GM18868 (cell line): ENCODE measurements at regions not wholly inside any gene's neighbourhood (a gene's known extent, or its start where the extent isn't known, plus 50 kb on each side); places are given as distances from the start of the nearest gene placed in this dataset.

Experiments used
- ATAC-seq: cut with Tn5 transposase; IDR thresholded peaks from one replicate; pipeline ENCODE4 v1.9.1; 2021; ENCODE audit warnings: mild to moderate bottlenecking, moderate library complexity; ENCODE audit not compliant: unreplicated experiment

DNA sequence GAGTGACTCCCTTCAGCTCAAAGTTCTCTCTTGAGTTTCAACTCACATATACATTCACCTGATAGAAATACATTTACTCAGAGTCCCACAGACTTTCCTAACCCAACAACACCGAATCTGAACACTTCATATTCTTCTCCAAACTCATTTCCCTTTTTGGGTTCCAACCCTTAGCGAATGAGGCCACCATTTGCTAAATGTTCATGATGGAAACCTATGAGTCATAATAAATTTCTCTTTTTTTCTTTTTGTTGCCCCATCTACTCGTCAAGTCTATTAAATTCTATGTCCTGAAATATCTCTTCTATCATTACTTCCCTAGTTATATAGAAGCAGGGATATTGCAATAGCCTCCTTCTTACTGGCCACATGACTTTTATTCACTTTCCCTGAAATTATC is 100.1 kb downstream of the HLX start:
- ATAC-seq = no peak

DNA sequence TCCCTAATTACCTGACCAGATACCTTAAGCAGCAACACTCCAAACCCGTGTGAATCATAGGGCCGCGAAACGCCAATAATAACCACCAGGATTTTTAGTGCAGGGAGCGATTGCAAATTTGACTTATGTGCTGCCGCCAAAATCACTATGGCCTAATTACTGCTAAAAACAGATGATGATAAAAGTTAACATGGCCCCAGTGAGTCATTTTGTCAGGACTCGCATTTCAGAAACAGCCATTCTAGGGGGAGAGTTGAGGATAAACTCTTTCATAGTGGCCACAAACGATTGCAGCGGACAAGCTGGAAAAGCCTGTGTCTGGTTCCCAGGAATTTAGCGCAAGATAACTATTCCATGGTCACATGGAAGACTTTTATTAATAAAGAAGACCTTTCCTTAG is 103.4 kb downstream of the HLX start:
- no peak for ATAC-seq

DNA sequence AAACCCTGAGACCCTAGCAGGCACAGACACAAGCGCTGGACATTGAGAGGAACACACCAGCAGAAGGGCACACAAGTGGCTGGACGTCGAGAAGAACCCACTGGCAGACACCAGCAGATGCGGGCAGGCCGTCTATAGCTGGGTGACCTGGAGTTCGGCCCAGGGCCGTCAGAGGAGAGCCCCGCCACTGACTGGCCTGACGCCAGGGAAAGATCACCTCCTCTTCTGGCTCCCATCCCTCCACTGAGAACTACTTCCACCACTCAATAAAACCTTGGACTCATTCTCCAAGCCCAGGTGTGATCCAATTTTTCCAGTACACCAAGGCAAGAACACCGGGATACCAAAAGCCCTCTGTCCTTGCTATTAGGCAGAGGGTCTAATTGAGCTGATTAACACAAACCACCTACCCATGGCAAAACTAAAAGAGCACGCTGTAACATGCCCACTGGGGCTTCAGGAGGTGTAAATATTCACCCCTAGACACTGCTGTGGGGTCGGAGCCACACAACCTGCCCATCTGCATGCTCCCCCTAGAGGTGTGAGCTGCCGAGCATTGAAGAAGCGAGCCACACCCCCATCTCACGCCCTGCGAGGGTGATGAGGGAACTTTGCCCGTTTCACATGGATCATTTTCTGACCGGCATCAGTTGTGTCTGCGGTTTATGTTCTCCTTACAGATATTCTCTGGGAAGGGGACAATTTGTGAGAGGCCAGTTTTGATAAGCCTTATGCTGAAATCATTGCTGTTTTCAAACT is 104.8 kb downstream of the HLX start:
- ATAC-seq = no peak

- ATAC-seq = no peak
These were observed 111.4 kb downstream of the HLX start for GRCh38 chr1:220990427-220991339.

GRCh38 chr1:220991506-220991905 is 112.3 kb downstream of the HLX start:
- no peak for ATAC-seq

DNA sequence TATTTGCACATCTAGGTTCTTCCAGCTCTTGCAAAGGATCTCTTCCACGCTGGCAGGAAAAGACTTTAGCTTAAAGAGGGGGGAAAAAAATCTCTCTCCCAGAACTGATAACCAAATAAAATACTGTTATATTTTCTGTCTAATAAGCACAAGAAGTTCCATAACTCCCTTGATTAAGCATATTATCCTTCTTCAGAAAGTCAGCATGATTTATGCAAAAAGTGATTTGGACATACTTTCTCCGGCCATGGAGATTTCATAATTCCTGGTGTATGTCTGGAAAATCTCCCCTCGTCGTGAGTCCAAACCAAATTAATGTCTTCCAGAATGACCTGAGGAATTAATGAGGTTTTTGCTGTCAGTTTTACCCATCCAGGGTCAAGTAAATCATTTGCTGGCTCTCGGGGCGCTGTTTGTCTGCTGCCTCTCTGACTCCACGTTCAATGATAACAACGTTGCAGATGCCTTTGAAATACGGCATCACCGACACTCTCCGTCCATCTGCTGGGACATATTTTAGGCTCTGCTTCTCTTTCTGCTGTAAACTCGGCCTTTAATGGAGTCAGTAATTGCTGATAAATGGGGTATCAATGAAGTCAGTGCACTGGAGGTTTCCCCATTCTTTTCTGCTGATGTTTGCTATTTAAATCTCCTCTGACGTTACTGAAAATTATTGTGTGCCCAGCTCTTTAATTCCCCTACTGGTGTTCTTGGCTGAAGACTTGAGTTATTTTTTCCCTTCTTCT is 112.9 kb downstream of the HLX start:
- no peak for ATAC-seq

- no peak for ATAC-seq
These were observed 113.4 kb downstream of the HLX start for GRCh38 chr1:220992705-220993052.

GRCh38 chr1:220994671-220995070 is 115.4 kb downstream of the HLX start:
- ATAC-seq = no peak

- ATAC-seq = no peak
These were observed 118.5 kb downstream of the HLX start for GRCh38 chr1:220997791-220998190.

DNA sequence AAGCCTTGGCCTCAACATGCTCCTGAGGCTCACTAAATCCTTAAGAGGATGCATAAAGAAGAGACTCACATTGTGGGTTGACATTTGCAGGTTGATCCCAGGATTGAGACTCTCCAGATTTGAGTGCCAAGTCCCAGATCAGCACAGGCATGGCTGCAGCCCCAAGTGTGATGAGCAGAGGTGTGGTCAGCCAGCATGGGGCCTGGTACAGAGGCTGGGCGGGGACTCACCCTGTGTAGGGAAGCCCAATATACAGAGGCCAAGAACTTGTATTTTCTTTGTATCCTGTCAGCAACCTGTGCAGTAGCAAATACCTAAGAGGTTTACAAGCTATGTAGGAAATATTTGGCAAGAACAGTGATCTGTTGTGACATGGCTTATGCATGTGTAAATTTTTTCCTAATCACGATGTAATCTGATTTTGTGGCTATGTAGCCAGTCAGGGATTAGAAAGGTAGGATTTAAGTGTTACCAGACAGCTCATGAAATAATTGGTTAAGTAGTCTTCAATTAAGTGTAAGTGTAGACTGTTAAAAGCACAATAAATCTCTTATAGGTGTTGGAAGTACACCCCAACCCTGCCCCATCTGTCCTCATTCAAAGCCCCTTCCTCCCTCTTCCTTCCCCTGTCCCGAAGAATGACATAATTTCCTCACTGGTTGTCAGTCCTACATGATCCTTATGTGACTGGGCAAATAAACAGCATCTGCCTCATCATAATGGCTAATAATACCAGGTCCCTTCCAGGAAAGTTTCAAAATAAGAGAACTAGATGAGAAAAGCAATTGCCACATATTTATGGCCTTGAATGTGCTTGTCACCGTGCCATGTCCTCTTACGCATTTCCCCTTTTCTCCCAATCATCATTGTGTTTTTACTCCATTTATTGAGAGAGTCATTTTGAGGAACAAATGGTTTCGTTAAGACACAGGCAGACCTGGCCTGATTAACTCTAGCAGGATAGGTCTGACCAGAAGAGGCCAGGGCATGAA is 120.9 kb downstream of the HLX start:
- no peak for ATAC-seq

GRCh38 chr1:221001167-221001566 is 121.9 kb downstream of the HLX start:
- ATAC-seq = no peak

GRCh38 chr1:221002601-221003000 is 123.4 kb downstream of the HLX start:
- ATAC-seq = no peak

DNA sequence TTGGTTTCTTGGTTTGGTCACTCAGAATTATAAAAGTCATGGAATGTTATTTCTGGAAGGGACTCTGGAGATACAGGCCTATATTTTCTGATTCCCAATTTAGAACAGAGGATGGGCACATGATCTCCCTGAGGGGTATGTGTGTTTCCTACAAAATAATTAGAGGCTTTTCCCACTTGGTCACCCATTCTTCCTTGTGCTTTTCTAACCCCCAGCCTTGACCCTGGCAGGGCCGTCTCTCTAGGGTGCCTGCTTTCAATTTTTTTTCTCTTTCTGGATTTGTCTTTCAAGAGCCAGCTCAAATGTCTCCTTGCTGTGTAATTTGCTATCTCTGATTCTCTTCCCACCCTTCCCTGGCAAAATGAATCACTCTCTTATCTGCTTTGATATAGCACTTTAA is 131.9 kb downstream of the HLX start:
- ATAC-seq = no peak

DNA sequence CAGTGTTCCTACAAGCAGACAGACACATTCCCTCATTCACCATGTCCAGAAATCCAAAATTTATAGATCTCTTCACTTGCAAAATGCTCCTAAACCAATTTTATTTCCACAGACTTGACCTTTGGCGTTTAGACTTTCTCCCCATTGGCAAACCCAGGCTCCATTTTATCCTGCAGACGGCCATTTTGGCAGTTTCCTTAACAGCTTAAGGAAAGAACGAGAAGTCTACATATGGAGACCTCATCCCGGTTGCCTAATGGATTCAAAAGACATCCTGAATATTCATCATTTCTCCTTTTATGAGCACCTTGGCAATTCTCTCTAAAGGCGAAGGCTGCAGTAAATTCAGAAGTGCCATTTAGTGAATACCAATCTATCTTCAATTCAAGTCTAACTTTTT is 132.9 kb downstream of the HLX start:
- ATAC-seq = no peak

- ATAC-seq = no peak
These were observed 134.7 kb downstream of the HLX start for GRCh38 chr1:221013691-221014660.

DNA sequence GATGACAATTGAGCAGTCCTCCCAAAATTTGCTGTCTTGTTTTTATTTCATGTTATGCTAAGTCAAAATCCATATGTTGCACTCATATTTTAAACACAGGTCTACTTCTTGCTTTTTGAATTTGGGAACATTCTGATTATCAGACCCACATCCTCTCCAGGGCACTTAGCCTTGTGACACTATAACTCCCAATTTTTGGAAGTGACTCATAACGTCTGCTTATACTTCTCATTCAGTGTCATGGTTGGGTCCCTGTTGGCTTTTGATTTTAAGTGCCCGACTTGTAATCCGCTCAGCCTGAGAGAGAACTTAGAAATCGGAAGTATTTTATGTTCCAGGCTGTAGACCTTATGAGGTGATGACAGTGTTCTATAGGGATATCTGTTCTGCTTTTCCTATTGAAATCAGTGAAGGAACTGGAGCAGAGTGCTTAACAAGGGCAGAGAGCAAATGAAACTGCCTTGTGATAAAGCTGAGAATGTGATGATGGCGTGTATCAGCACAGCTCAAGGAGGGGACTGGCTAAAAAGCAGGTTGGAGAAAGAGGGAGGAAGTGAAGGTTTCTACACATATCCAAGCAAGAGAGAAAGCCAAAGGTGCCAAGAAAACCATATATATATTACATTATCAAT is 136.0 kb downstream of the HLX start:
- ATAC-seq = no peak

- no peak for ATAC-seq
These were observed 137.5 kb downstream of the HLX start for GRCh38 chr1:221016751-221017150.

DNA sequence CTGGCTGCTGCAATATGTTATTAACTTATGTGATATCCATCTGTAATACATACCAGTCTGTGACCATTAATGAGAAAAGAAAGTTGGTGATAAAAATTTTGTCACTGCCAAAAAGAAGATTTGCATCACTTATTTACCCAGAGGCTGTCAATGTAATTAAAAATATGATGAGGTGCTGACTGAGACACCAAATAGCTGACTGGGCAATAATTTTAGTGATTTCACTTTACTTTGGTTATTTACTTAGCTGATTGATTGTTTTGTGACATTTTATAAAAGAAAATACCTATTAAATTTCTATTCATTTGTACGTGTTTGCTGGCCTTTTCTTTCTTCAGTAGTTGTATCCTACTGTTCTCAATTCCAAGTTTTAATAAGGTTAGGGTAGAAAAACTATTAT is 139.2 kb downstream of the HLX start:
- ATAC-seq = no peak

DNA sequence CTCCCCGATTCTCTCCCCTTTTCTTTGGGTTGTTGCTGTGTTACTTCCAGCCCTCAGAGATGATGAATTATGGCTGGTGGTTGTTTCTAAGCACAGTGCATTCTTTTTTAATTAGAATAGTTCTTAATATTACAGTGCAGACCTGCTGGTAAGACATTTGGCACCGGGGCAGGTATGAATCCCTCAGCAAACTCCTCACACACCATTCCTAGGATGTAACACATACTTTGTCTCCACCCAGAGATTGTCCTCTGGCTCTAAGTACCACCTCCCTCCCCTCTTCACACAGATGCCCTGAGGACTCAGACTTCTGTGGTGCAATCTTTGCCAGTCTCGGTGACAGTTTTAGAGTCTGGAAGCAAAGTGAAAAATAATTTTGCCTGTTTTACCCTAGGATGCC is 143.1 kb downstream of the HLX start:
- no peak for ATAC-seq
